K562 (cell line): ENCODE measurements at regions not wholly inside any gene's neighbourhood (a gene's known extent, or its start where the extent isn't known, plus 50 kb on each side); places are given as distances from the start of the nearest gene placed in this dataset. TPM values are rescaled to one million over a fixed set of nuclear protein-coding genes. Genes with fewer than 3 reads are reported as not detected.
A peak's percentile ranks its signal among the peaks of the same experiment; 100 is the strongest.

Experiments
- EP300 ChIP-seq: IDR thresholded peaks from 2 replicates; pipeline ENCODE4 v1.6.1; 2012; ENCODE audit warnings: low read length, improper control_type of control experiment
- PML ChIP-seq: IDR thresholded peaks from 2 replicates; pipeline ENCODE4 v1.6.1; 2012; ENCODE audit warnings: low read length, inconsistent platforms
- TCF15 ChIP-seq: fragments of 250-450 bp; sonication (Bioruptor Pico); IDR thresholded peaks from 2 replicates; pipeline ENCODE4 v1.8.0; 2022; ENCODE audit warnings: moderate library complexity, mild to moderate bottlenecking, inconsistent platforms
- TCF3 ChIP-seq: sonication (generic); formaldehyde crosslinking; IDR thresholded peaks from 2 replicates; pipeline ENCODE4 v1.4.0; 2020; ENCODE audit warnings: mild to moderate bottlenecking, missing genetic modification reagents
- TRIM24 ChIP-seq, 2 experiments: fragments of 450-650 bp; IDR thresholded peaks; 2 replicates each; pipeline ENCODE4 v1.6.1; 2016
- microRNA counts: library from miRNA; unstranded; fragments of <30 nt; microRNA quantifications from one replicate; lab custom pipeline; 2016
- microRNA-seq: library from miRNA; unstranded; fragments of <30 nt; microRNA quantifications from one replicate; pipeline ENCODE4, GENCODE V29; 2018; ENCODE audit warnings: borderline microRNAs expressed
- small RNA-seq: library from RNA; depleted of rRNA; stranded (forward); fragments of <200 nt; gene quantifications from one replicate; pipeline ENCODE3, GENCODE V24; 2014

- no peak for TF ChIP-seq TCF15 (CRISPR knock-in tag)
- TF ChIP-seq PML: peak; percentile 55; the same call in 1 of the 2 replicates
- TF ChIP-seq TRIM24 (IDR thresholded peaks at IDR 0.05): no peak
- TF ChIP-seq EP300: peak; percentile 70; the same call in 1 of the 2 replicates
- peak; percentile 73 for TF ChIP-seq TCF3 (CRISPR knock-in tag)
Observed at GRCh38 chr2:56133931-56134629, 49.7 kb upstream of the CCDC85A start (continued).

MicroRNAs encoded in the stretch of these regions (microRNA counts, 767-probe panel; counts per million panel counts)
- microRNA hsa-miR-216a (lab: Ali Mortazavi, UCI) (not detected), microRNA hsa-miR-216b (lab: Ali Mortazavi, UCI) (2,418 counts per million, percentile 60 among the panel's probes with 10 or more counts), microRNA hsa-miR-217 (lab: Ali Mortazavi, UCI) (not detected)

Small RNA genes in the stretch of these regions (microRNA-seq; reads per million reads assigned to microRNA genes)
- gene MIR216A (not detected), gene MIR216B (not detected), gene MIR217 (not detected)

Small RNA genes in the stretch of these regions (small RNA-seq; reads per million reads assigned to genes)
- gene MIR216A (not detected), gene MIR216B (not detected), gene MIR217 (not detected)
